ENCODE measurements at regions not wholly inside any gene's neighbourhood (a gene's known extent, or its start where the extent isn't known, plus 50 kb on each side); places are given as distances from the start of the nearest gene placed in this dataset.

GRCh38 chr2:16202266-16203020 is 262.1 kb downstream of the MYCN start:
- TF ChIP-seq CTCF (IDR thresholded peaks at IDR 0.05) (no peak), POLR2AphosphoS5 (IDR thresholded peaks at IDR 0.05) (no peak)
